OCI-M1 (cell line): ENCODE measurements at regions not wholly inside any gene's neighbourhood (a gene's known extent, or its start where the extent isn't known, plus 50 kb on each side); places are given as distances from the start of the nearest gene placed in this dataset.

Experiments used
- DNase-seq: peaks from one replicate; lab custom pipeline; 2025; lab: John Stamatoyannopoulos, UW

GRCh38 chr4:24164054-24164693 is 274.3 kb upstream of the PPARGC1A start:
- DNase-seq: no peak

- DNase-seq: no peak
Observed at GRCh38 chr4:24163314-24163713, 273.5 kb upstream of the PPARGC1A start.

GRCh38 chr4:24160358-24160757 is 270.5 kb upstream of the PPARGC1A start:
- DNase-seq: no peak

DNA sequence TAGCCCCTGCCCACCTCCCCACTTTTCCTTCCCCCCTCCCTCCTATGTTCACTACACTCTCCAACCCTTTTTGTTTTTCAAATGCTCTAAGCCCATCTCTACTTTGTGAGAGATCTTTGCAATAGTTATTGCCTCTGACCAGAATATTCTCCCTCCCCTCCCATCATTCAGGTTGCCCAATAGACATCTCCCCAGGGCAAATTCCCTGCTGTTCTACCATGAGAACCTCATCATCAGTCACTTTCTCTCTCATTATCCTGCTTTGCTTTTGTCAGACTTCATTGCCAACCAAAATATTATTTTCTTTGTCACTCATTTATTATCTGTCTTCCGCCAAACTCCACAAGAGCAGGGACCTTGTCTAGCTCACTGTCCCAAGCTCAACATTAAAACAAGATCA is 268.2 kb upstream of the PPARGC1A start:
- no peak for DNase-seq

DNA sequence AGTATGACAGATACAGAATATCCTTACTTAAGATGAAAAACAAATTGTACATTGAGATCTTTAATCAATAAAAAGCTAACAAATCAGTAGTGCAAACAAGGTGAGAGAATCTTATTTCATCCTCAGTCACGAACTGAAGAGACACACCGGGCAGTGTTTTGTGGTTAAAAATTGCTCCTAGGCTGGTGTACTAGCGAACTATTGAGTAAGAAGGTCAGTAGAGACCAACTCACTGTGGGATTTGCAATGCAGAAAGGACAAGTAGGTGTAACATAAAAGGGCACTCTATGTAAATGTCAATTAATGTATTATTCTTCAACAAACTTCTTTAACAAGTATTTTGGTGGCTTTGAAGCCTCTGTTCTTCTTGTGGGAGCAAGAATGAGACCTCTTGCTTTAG is 260.2 kb upstream of the PPARGC1A start:
- DNase-seq: no peak

DNA sequence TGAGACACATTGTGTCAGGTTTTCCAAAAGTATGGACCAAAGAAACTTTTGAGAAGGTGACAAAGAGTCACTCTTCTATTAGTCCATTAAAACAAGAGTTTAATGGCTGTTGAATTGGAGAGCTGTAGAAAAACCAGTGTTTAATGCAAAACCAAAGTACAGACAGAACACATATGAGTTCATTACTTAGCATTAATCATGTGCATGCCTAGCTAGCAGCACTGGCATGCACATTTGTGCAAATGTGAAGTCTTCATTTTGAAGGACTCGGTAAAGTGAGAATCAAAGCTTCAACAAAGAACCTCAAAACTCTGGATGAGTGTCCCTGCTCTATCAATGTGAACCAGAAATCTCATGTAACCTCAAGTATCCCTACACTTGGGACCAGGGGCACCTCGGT is 256.3 kb upstream of the PPARGC1A start:
- DNase-seq: no peak

DNA sequence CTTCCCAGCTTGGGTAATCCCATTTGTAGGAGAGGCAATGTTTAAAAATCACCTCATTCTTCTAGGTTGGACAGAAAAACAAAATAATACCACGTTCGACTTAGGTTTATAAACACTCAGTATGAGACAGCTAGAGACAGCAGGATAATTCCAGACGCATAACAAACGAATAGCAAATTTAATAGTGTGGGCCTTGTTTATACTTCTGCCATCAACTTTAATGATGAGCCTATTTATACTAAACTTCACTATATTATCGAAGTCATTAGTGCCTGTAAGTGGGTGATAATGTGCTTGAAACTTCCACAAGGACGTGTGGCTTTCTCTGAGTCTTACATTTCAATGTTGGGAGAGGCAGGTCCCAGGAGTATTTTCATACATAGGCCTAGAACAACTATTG is 255.7 kb upstream of the PPARGC1A start:
- no peak for DNase-seq

GRCh38 chr4:24144381-24144780 is 254.5 kb upstream of the PPARGC1A start:
- no peak for DNase-seq

GRCh38 chr4:24143741-24144140 is 253.9 kb upstream of the PPARGC1A start:
- no peak for DNase-seq

- no peak for DNase-seq
Observed at GRCh38 chr4:24141836-24142235, 252.0 kb upstream of the PPARGC1A start.

- no peak for DNase-seq
Observed at GRCh38 chr4:24140892-24141291, 251.0 kb upstream of the PPARGC1A start.

- no peak for DNase-seq
Observed at GRCh38 chr4:24137671-24138601, 248.1 kb upstream of the PPARGC1A start.

DNA sequence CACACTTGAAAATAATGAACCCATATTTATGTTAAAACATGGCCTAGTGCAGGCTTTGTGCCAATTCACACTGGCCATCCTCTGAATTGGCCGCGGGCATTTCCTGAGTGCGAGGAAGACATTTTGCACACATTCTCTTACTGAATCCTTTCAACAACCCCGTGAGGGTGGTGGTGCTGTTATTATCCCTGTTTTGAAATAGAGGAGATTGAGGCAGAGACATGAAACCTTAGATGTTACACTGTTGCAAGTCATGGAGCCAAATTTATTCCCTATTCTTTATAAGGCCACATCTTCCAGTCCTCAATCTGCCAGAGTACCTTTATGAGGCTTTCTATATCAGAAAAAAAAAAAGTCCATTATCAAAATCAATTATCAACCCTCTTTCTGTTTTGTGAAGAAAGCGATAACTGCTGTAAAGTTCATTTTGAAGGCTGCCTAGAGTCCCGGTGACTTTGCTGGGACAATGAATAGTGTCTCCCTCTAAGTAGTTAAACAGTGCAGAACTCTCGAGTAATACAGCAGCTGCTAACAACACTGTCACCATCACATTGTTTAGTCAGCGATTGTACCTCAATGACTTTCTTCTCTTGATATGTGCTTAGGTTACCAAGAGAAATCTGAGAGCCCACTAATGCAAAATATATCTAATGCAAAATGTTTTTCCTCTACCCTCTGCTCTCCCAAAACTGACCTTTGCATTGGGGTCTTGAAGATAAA is 242.3 kb upstream of the PPARGC1A start:
- DNase-seq: no peak

- no peak for DNase-seq
Observed at GRCh38 chr4:24130637-24131036, 240.8 kb upstream of the PPARGC1A start.

DNA sequence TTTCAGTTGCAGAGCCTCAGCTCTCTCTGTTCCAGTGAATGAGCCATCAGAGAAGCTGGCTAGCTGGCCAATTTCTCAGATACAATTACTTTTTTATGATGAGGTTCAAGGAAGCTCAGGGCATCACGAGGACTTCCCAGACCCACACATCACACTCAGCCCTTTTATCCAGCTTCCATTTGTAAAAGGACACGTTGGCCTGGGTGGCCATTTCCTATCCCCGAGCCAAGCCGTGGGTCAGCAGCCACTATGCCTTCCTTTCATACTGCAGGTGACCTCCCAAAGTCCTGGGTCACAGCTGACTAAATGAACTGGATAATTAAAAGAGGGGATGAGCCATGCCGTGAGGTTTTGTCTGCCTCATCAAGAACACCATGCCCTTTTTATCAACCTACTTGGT is 236.9 kb upstream of the PPARGC1A start:
- DNase-seq: no peak

DNA sequence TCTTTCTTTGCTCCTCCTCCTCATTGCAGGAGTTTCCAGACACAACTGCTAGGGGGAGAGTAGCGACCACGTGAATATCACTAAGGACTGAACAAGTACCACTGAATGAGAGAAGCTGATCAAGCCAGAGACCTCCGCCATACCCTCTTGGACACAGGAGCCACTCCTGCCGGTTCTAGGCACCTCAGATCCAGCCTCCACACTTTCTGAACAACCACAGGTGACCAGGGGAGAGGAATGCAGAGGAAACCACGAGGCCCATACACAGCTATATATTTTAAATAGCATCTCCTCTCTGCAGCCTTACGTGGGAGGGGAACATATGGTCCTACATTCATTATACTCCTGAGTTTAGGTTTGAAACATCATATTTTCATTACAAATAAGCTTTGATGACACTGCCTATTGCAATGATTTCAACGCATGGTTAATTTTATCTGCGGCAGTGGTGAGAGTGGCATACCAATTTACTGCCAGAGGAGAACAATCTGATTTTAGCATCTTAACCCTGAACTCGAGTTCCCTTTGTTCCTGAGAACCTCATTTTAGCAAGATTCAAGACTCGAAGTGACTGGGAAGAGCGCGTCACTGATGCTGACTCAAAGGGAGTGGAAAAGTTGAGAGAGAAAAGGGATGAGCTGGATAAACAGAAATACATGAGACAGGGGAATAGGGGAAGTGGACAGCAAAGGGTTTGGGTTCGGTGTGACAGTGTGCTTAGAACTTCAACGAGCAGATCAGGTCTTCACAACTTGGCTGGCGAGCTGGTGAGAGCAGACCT is 231.7 kb upstream of the PPARGC1A start:
- DNase-seq: no peak

- DNase-seq: no peak
Observed at GRCh38 chr4:24117975-24118374, 228.1 kb upstream of the PPARGC1A start.

GRCh38 chr4:24116107-24116506 is 226.3 kb upstream of the PPARGC1A start:
- no peak for DNase-seq

DNA sequence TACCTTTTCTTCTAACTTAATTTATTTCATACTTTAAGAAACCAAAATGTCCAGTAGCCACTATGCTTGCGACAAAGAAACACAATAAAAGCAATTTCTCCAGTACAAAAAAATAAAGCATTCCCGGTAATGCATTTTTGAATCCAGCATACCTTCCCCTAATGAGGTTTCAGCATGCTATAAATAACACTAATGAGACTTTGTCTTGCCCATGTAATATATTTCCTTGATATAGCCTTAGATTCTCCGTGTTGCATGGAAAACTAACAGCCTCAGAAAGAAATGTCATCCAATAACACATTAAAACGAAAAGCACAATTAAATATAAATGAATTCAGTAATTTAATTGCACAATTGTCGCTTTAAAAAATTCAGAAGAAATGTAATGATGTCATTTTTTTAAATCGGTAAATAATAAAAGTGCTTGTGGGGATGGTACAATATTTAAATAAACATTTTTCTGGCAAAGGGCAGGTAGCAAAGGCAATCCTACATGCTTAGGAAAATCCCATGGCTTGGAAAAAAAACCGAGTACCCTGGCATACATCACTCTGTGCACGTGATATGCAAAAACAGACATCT is 225.2 kb upstream of the PPARGC1A start:
- DNase-seq: no peak

- DNase-seq: no peak
Observed at GRCh38 chr4:24114444-24114843, 224.6 kb upstream of the PPARGC1A start.

DNA sequence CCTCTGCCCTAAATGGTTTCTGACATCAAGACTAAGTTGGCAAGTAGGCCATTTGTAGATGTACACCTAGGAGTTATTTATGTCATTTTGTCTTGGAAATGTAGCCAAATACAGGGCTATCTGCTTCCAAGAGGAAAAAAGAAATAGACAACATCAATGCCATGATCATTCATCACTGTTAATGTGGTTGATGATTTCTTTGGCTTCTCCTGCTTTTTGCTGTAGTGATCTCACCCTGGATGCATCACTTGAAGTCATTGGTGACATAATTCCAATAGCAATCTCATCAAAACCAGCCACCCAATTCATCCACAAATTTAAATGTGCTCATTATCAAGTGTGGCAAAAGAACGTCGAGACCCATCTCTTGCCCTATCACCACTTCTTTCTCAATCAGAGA is 222.6 kb upstream of the PPARGC1A start:
- no peak for DNase-seq

DNA sequence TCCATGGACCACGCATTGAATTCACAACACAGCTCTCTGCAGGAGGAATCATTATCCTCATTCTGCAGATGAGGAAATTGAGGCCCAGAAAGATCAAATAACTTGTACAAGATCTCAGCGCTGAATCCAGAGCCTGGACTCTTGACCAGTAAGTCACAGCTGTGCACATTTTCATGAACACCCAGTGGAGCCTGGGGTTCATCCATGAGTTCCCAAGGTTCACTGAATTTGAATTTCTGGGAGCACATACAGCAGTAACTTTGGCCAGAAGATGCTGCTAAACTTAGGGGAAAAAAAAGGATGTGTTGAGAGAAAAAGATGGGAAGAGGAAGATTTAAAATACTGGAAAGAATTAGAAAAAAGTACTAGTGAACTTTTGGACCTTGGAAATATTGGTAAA is 218.7 kb upstream of the PPARGC1A start:
- DNase-seq: no peak
